HCT116 (cell line): ENCODE measurements at regions not wholly inside any gene's neighbourhood (a gene's known extent, or its start where the extent isn't known, plus 50 kb on each side); places are given as distances from the start of the nearest gene placed in this dataset.
"Not testable (repeated sequence)": the region's sequence is repeated elsewhere in the genome, so short reads cannot be mapped to it uniquely, and the experiment has no call there.

Source experiments
- ATAC-seq: fragments of 200-7000 bp; cut with Tn5 transposase; 2 replicates; pipeline ENCODE4 v1.9.1; 2020; ENCODE audit warnings: mild to moderate bottlenecking, moderate library complexity
- BruUV-seq: library from RNA; stranded (reverse); fragments of 400-500 nt; replicated peaks from 2 replicates; lab custom pipeline; 2021; lab: Mats Ljungman, UMichigan
- CTCF ChIA-PET: fragments of 300-600 bp; sonication (Branson Sonifier 250); formaldehyde crosslinking; loops from one replicate; lab custom pipeline; 2021; ENCODE audit warnings: antibody characterized with exemption; lab: Charles Lee
- POLR2A ChIA-PET: fragments of 300-600, 350-600 bp; sonication (Branson Sonifier 250); formaldehyde crosslinking; loops from one replicate; lab custom pipeline; 2021; ENCODE audit warnings: antibody characterized with exemption; lab: Charles Lee
- RAD21 ChIA-PET, 2 experiments: fragments of 300-600 bp; sonication (Branson Sonifier 250); formaldehyde crosslinking; loops; one replicate each; lab custom pipeline; 2023; ENCODE audit warnings: low total read pairs in 2 of 2; ENCODE audit not compliant: uncharacterized antibody in 2 of 2, unreplicated experiment in 2 of 2, low non-redundant PET in 1 of 2; lab: Charles Lee
- DNase-seq: peaks from one replicate; pipeline ENCODE4 v3.0.0-alpha.2; 2010; ENCODE audit warnings: low read depth, low spot score
- H2AFZ ChIP-seq: fragments of 200-600 bp; shearing (Covaris generic), sonication (generic); 2 replicates; pipeline ENCODE4 v1.6.1; 2017; ENCODE audit warnings: low read depth, mixed run types, mixed read lengths, antibody characterized with exemption, low read length; ENCODE audit not compliant: poor library complexity, severe bottlenecking
- H3K27ac ChIP-seq: 2 replicates; pipeline ENCODE4 v1.5.1; 2012; ENCODE audit warnings: low read depth, low read length
- H3K27me3 ChIP-seq: fragments of 200-600 bp; sonication (generic); 2 replicates; pipeline ENCODE4 v1.6.1; 2016; ENCODE audit warnings: mixed run types, low read length, mixed read lengths; ENCODE audit not compliant: insufficient read depth
- H3K36me3 ChIP-seq, 2 experiments: fragments of 200-500 bp in 1 of 2; fragments of 200-600 bp in 1 of 2; sonication (Bioruptor generic) in 1 of 2; sonication (generic) in 1 of 2; 2 replicates each; pipeline versions ENCODE4 v1.5.1 to v1.6.1; 2014 to 2016; ENCODE audit warnings: low read length in 2 of 2, inconsistent platforms in 1 of 2, mixed read lengths in 1 of 2, mixed run types in 1 of 2; ENCODE audit not compliant: insufficient read depth in 2 of 2, control insufficient read depth in 1 of 2
- H3K4me1 ChIP-seq, 2 experiments: fragments of 200-600 bp in 1 of 2; sonication (generic) in 1 of 2; 2 replicates each; pipeline versions ENCODE4 v1.5.1 to v1.6.1; 2012 to 2017; ENCODE audit warnings: low read length in 2 of 2, inconsistent platforms in 1 of 2, mild to moderate bottlenecking in 1 of 2, mixed read lengths in 1 of 2, mixed run types in 1 of 2, moderate library complexity in 1 of 2; ENCODE audit not compliant: insufficient read depth in 2 of 2, control insufficient read depth in 1 of 2
- H3K4me2 ChIP-seq: fragments of 200-600 bp; sonication (generic); 2 replicates; pipeline ENCODE4 v1.6.1; 2017; ENCODE audit warnings: mixed run types, low read length, mixed read lengths
- H3K4me3 ChIP-seq, 2 experiments: fragments of 200-600 bp in 1 of 2; sonication (generic) in 1 of 2; replicated peaks in 1 of 2; 2 replicates each; pipeline ENCODE4 v1.5.1; 2011 to 2016; ENCODE audit warnings: low read length in 2 of 2, control low read depth in 1 of 2, low read depth in 1 of 2, mild to moderate bottlenecking in 1 of 2, mixed read lengths in 1 of 2, mixed run types in 1 of 2
- H3K79me2 ChIP-seq: fragments of 200-600 bp; sonication (generic); 2 replicates; pipeline ENCODE4 v1.6.1; 2017; ENCODE audit warnings: mild to moderate bottlenecking, mixed run types, low read length, moderate library complexity, mixed read lengths; ENCODE audit not compliant: insufficient read depth
- H3K9ac ChIP-seq: fragments of 200-600 bp; sonication (generic); 2 replicates; pipeline ENCODE4 v1.6.1; 2016; ENCODE audit warnings: low read length, mixed read lengths
- H3K9me2 ChIP-seq: fragments of 200-600 bp; sonication (generic), shearing (Covaris generic); 2 replicates; pipeline ENCODE4 v1.6.1; 2017; ENCODE audit warnings: mixed run types, mild to moderate bottlenecking, moderate library complexity; ENCODE audit not compliant: insufficient read depth
- H3K9me3 ChIP-seq, 2 experiments: fragments of 200-500 bp in 1 of 2; fragments of 200-600 bp in 1 of 2; sonication (Bioruptor generic) in 1 of 2; sonication (generic) in 1 of 2; 2 replicates each; pipeline ENCODE4 v1.6.1; 2014 to 2017; ENCODE audit warnings: low read length in 2 of 2, mixed read lengths in 2 of 2, inconsistent platforms in 1 of 2, low read depth in 1 of 2, mild to moderate bottlenecking in 1 of 2, mixed run types in 1 of 2, moderate library complexity in 1 of 2; ENCODE audit not compliant: control insufficient read depth in 1 of 2, insufficient read depth in 1 of 2
- H4K20me1 ChIP-seq: fragments of 200-600 bp; sonication (generic), shearing (Covaris generic); 2 replicates; pipeline ENCODE4 v1.6.1; 2017; ENCODE audit warnings: mixed run types, mild to moderate bottlenecking, moderate library complexity; ENCODE audit not compliant: insufficient read depth
- CEBPB ChIP-seq: IDR thresholded peaks from 2 replicates; pipeline ENCODE4 v1.6.1; 2012; ENCODE audit warnings: low read depth
- CTCF ChIP-seq, 3 experiments: fragments of 200-600 bp in 1 of 3; sonication (generic) in 1 of 3; IDR thresholded peaks in 2 of 3; conservative IDR thresholded peaks in 1 of 3; 2 replicates each; pipeline ENCODE4 v1.5.1; 2012 to 2017; ENCODE audit warnings: low read depth in 2 of 3, low read length in 2 of 3, antibody characterized with exemption in 1 of 3, borderline replicate concordance in 1 of 3, control low read depth in 1 of 3, mild to moderate bottlenecking in 1 of 3, mixed read lengths in 1 of 3, mixed run types in 1 of 3, moderate library complexity in 1 of 3; ENCODE audit not compliant: insufficient read depth in 1 of 3
- EGR1 ChIP-seq: IDR thresholded peaks from 2 replicates; pipeline ENCODE4 v1.6.1; 2012; ENCODE audit warnings: low read depth
- EZH2 ChIP-seq: fragments of 200-600 bp; sonication (generic); IDR thresholded peaks from 2 replicates; pipeline ENCODE4 v1.6.1; 2017; ENCODE audit warnings: antibody characterized with exemption, mixed run types
- FOSL1 ChIP-seq: IDR thresholded peaks from 2 replicates; pipeline ENCODE4 v1.6.1; 2012; ENCODE audit warnings: low read depth
- MAX ChIP-seq: IDR thresholded peaks from 2 replicates; pipeline ENCODE4 v1.6.1; 2012
- POLR2A ChIP-seq: IDR thresholded peaks from 2 replicates; pipeline ENCODE4 v1.7.0; 2011; ENCODE audit warnings: borderline replicate concordance; ENCODE audit not compliant: insufficient read depth, insufficient read length; ENCODE audit errors: extremely low read depth
- POLR2AphosphoS5 ChIP-seq: IDR thresholded peaks from 2 replicates; pipeline ENCODE4 v1.6.1; 2011; ENCODE audit warnings: mild to moderate bottlenecking, low read depth, low read length, moderate library complexity
- RAD21 ChIP-seq: IDR thresholded peaks from 2 replicates; pipeline ENCODE4 v1.6.1; 2012; ENCODE audit warnings: low read depth, mild to moderate bottlenecking
- SIN3A ChIP-seq: IDR thresholded peaks from 2 replicates; pipeline ENCODE4 v1.6.1; 2012; ENCODE audit warnings: low read depth
- SRF ChIP-seq: IDR thresholded peaks from 2 replicates; pipeline ENCODE4 v1.6.1; 2012; ENCODE audit warnings: low read depth
- TCF7L2 ChIP-seq: IDR thresholded peaks from 2 replicates; pipeline ENCODE4 v1.7.0; 2011; ENCODE audit warnings: borderline replicate concordance, inconsistent platforms; ENCODE audit not compliant: insufficient read depth, insufficient read length; ENCODE audit errors: extremely low read depth
- ZBTB33 ChIP-seq: IDR thresholded peaks from 2 replicates; pipeline ENCODE4 v1.6.1; 2011; ENCODE audit warnings: mild to moderate bottlenecking, low read length, moderate library complexity; ENCODE audit not compliant: insufficient replicate concordance; ENCODE audit errors: extremely low read depth
- ZFX ChIP-seq: fragments of 450-650 bp; IDR thresholded peaks from 2 replicates; pipeline ENCODE4 v1.6.1; 2017
- ZNF274 ChIP-seq: fragments of 200-500 bp; sonication (Bioruptor generic); IDR thresholded peaks from 2 replicates; pipeline ENCODE4 v1.6.1; 2014; ENCODE audit warnings: mild to moderate bottlenecking, low read depth, low read length, inconsistent platforms
- intact Hi-C: fragments of 100-400 bp; cut with micrococcal nuclease; formaldehyde crosslinking; loops from 2 replicates; pipeline ENCODE4 v1.10.0; 2022

GRCh38 chr11:93041682-93042081, 72.2 kb downstream of the MTNR1B start (continued):
- no peak for TF ChIP-seq CEBPB

- CTCF ChIA-PET, H3K4me2 ChIP-seq, H2AFZ ChIP-seq, H3K36me3 ChIP-seq, H3K27ac ChIP-seq, H3K79me2 ChIP-seq, RAD21 ChIA-PET, H3K4me3 ChIP-seq, H3K9ac ChIP-seq, H3K9me3 ChIP-seq, H4K20me1 ChIP-seq, H3K9me2 ChIP-seq, intact Hi-C loops, ATAC-seq, POLR2A ChIA-PET, BruUV-seq, DNase-seq, H3K27me3 ChIP-seq, H3K4me1 ChIP-seq: not testable (repeated sequence)
Observed at GRCh38 chr11:93043186-93043585, 73.7 kb downstream of the MTNR1B start.

GRCh38 chr11:93049740-93050139, 80.3 kb downstream of the MTNR1B start:
- Histone ChIP-seq H3K9ac (no peak overlapping the region), H3K79me2 (no peaks in the 10 kb centered on the region), H4K20me1 (no peaks in the 10 kb centered on the region), H3K9me2 (no peaks in the 10 kb centered on the region), H3K9me3 (no peaks in the 10 kb centered on the region)
- ChIA-PET POLR2A (no interaction called here), CTCF (no interaction called here)
- intact Hi-C loops = no loop called here
- TF ChIP-seq RAD21 (no peak), MAX (no peak), POLR2A (no peak), EZH2 (no peak), ZNF274 (no peak), EGR1 (no peak), ZBTB33 (no peak), TCF7L2 (no peak), POLR2AphosphoS5 (no peak), ZFX (no peak), SRF (no peak), FOSL1 (no peak), CTCF (IDR thresholded peaks at IDR 0.05 in 2 of 3, conservative IDR thresholded peaks at IDR 0.05 in 1 of 3; ENCODE audit: borderline replicate concordance in 1 of 3, insufficient read depth in 1 of 3, low read depth in 2 of 3, low read length in 2 of 3) (no peak), SIN3A (no peak)
- TF ChIP-seq, all 23 proteins: peak for 0
- no peak overlapping the region for H3K27ac ChIP-seq
- no peak overlapping the region for H3K4me3 ChIP-seq
- BruUV-seq = no TSS peak
- no peaks in the 10 kb centered on the region for H3K36me3 ChIP-seq
- RAD21 ChIA-PET = no interaction called here
- no peak overlapping the region for H3K4me2 ChIP-seq
- no peaks in the 10 kb centered on the region for H3K27me3 ChIP-seq
- ATAC-seq = no peak
- H3K4me1 ChIP-seq = peaks cover 2 to 8% of the 10 kb centered on the region in 2 experiments; a peak in 3 of 4 replicates
- H2AFZ ChIP-seq = no peak overlapping the region
- DNase-seq = no peak
